ENCODE measurements at regions not wholly inside any gene's neighbourhood (a gene's known extent, or its start where the extent isn't known, plus 50 kb on each side); places are given as distances from the start of the nearest gene placed in this dataset.

DNA sequence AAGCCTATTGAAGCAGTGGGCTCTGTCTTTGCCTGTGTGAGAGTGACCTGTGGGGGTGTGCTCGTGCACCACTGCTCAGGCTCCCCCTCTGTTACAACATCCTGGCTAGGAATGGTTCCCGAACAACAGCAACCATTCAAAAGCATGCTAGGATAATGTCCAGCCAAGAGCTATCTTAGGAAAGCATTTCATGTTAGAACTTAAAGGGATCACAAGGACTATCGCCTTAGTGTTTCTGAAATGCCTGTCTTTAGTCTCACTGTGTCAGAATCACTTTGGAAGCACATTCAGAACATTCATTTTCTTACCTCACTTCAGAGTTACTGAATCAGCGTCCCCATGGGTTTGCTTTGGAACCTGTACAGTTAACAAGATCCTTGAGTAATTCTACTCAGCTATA is 134.9 kb upstream of the DSEL start:
- no peak for DNase-seq (ENCODE audit: low spot score)

DNA sequence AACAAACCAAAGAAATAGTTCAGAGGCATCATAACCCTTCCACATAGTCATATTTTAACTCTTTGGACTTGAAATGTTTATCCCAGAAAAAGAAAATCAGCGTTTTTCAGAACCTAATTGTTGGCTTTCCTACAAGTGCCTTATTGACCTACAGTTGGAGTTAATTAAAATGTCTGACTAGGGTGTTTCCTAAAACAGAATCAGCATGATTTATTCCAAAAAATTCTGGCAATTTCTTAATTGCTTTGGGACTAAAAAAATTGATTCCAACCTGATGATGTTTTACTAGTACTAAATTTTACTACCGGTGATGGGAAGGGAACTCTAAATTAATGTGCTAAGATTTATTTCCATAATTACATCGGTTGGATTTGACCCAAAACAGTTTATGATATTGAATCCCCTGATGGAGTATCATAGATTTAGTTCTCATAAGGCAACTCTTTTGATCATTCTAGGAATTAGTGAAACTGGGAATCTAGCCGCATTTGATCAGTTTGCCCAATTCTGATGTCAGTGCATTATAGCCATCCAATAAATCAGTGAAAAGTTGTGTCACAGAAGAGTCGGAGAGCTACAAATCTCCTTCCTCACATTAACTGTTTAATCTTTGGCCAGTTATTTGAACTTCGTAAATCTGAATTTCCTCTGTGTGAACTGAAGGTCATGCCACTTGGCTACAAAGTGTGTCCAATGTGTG is 134.3 kb upstream of the DSEL start:
- DNase-seq (ENCODE audit: low spot score) = no peak

DNA sequence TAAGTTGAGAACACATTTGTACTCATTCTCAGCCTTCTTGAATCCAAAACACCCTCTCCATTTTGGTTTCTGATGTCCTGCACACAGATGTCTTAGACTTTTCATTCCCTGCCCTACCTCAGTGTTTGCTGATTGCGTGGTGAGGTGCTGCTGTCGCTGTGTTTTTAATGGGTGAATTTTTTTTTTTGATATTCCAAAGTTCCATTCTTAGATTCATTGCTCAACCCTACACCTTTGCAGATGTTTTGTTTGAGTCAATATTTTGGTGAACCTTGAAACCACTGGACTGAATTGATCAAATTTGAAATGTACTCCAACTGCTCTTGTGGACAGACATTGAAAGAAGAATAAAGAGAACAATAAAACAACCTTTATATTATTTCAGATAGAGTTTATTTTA is 130.4 kb upstream of the DSEL start:
- no peak for DNase-seq (ENCODE audit: low spot score)

DNA sequence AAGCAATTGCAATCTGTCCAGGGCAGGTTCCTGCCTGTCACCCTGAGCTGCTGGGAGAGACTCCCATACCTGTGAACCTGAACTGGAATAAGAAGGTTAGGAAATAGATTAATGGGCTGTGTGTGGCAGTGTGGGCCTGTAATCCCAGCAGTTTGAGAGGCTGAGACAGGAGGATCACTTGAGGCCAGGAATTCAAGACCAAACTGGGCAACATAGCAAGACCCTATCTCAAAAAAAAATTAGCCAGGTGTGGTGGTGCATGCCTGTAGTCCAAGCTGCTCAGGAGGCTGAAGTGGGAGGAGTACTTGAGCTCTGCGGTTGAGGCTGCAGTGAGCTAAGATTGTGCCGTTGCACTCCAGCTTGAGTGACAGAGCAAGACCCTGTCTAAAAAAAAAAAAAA is 127.7 kb upstream of the DSEL start:
- DNase-seq (ENCODE audit: low spot score) = no peak

DNA sequence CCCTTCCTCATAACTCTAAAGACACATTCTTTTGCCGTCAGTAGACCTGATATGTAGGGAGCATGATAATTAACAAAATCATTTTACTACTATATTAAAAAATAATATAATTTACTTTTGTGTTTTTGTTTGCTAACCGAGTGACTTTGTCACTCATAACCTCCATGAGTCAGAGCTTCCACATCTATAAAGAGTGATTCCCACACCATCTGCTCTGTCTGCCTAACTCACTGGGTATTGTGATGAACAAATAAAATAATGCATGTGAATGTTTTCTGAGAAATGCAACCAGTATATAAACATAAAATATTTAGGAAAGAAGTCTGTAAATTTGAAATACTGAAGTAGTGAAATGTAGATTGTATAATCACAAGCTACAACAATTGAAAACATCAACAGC is 123.4 kb upstream of the DSEL start:
- no peak for DNase-seq (ENCODE audit: low spot score)

DNA sequence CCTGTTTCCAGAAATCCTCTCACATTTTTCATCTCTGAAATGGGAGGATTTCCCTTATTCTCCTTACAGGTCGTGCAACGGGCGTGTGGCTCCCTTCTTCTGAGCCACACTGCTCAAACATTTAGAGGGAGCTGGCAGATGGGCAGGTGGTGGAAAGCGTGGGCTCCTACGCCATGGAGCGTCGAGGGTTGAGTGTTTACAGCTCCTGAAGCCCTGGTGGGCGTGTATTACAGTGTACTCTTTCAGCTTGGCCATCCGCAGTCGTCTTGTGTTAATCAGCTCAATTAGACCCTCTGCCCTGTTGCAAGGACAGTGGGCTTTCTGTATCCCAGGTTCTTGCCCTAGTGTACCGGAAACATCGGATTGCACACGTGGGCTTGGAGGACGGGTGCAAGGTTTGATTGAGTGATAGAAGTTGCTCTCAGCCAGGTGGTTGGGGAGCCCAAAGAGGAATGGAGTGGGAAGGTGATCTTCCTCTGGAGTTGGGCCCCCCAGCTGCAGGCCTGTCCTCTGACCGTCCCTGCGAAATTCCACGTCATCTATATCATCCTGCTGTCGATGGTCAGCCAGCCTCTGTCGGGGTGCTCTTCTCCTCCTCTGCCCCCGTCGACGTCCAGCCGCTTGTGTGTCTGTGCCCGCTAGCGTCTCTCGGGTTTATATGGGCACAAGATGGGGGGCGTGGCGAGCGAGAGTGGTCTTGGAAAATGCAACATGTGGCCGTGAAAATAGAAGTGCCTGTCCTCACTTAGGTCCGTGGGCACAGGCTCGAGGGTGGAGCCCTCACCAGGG is 120.3 kb upstream of the DSEL start:
- DNase-seq (ENCODE audit: low spot score) = no peak

DNA sequence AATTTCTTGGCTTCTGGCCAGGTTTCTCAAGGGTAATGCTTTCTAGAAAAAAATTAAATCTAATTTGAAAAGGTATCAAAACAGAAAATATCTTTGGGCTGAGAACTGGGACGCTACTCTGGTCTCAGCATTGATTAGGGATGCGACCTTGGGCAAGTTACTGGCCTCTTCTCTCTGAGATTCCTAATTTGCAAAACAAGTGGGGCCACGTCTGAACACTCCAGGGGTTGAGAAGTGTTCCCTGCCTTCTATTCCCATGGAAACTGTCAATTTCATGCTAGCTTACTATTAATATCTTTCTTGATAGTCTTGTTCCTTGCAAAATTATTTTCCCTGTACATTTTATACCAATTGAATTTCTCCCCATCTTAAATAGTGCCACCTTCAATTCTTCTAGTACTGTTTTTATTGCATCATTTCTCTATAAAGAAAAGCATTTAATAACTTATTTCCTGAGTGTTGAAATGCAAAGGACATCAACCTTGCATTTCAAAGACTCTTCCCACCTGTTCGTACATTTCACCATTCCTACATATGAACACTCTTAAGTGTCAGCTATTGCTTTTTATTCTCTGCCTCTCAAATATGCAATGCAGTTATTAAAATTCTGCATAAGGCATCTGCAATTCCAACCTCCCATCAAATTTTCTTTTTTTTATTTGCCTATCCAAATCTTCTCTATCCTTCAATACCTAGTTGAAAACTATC is 118.3 kb upstream of the DSEL start:
- DNase-seq (ENCODE audit: low spot score) = no peak

DNA sequence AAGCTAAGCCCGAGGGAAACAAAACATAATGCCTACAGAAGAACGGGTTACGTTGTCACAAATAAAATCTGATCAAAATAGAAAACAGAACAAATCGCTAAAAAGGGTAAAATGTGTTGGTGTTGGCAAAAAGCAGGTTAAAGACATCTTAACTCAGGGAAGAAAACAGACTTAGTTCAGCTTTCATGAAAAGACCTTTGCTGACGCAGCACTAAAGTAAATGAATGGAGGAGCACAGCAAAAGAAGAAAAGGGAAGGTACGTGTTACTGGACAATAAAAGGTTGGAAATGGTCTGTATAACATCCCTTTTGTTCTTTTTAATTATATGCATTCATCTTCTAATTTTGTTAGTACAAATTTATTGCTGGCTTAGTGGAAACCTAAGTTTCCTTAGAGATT is 117.4 kb upstream of the DSEL start:
- no peak for DNase-seq (ENCODE audit: low spot score)

DNA sequence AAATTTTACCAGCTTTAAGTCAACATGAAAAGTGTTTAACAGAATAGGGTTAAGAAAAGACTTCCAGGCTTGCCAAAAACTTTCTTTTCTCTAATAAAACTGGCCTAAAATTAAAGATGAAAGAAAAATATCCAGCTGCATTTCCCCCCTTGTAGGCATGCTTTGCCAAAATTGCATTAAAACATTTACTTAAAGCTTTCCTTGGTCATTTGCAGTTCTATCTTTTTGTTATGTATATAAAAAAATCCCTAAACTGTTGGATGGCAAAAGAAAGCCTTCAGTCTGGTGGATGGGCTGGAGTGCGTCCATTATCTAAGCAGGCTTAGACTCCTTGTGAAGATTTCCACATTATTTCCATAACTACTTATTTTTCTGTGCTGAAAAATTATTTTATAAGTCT is 105.4 kb upstream of the DSEL start:
- DNase-seq (ENCODE audit: low spot score) = no peak

DNA sequence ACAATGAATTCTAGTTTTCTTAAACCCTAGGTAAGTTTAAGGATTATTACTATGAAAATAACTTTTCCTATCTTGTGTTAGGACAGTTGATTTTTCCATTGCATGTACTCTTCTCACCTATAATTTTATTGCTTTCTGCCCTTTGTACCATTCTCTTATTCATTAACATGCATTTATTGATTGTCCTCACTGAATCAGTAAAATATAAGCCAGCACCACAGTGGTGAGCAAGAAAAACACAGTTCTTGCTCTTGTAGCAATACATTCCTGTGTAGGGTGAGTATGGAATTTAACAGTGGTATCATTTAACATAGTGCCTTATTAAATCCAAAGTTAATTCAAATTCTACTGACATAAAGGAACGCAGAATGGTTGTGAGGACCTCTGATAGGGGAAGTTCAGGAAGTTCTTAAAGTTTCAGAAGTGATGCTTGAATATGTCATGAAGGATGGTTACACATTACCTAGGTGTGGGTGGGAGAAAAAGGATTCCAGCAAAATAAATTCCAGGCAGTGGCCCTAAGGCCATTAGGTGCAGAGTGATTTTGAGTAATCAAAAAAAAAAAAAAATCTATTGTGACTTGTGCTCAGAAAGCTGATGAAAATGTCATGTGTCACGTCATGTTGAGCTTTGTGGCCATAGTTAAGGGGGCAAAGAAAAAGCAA is 104.7 kb upstream of the DSEL start:
- no peak for DNase-seq (ENCODE audit: low spot score)

DNA sequence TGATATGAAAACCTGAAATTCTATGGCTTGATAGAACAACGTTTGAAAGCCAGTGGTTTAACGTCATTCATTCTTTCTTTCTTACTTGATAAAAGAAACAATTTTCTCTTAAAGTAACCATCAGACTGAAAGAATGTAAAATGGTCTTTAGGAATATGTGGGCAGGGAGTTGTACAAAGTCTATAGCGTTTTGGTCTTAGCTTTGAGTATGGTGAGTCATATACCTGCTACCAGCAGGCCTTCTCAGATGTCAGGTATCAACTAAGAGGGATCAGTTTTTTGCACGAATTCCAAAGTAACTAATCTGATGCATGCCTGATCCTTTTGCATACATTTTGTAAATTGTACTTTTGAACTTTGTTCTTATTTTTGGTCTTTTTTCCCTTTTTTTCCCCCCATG is 101.5 kb upstream of the DSEL start:
- no peak for DNase-seq (ENCODE audit: low spot score)

DNA sequence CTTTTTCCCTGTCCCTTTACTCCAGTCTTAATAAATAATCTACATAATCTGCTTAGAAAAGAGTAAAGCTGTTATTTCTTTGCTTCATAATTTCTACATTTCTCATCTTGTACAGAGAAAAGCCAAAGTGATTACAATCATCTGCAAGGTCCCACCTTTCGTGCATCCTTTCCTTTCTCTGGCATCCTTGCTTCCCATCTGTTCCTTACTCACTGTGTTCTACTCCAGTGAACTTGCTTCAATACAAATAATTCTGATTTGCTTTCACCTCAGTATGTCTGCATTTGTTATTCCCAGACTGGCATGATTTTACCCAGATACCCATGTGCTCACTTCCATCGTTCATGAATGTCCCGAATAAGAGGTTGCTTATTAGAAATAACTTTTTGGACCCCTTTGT is 99.4 kb upstream of the DSEL start:
- DNase-seq (ENCODE audit: low spot score) = no peak

DNA sequence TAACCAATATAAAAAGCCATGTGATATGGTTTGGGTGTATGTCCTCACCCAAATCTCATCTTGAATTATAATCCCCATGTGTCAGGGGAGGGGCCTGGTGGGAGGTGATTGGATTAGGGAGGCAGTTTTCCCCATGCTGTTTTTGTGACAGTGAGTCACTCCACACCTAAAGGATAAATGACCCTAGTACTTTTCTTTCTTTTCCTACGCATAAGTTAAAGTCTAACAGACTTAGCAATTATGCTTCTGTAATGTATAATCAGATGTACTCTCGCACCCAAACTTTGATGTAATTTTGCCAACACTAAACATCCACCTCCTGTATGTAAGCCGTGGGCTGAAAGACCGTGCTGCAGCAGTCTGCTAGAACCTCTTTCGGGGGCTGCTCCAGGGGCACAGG is 97.2 kb upstream of the DSEL start:
- no peak for DNase-seq (ENCODE audit: low spot score)

DNA sequence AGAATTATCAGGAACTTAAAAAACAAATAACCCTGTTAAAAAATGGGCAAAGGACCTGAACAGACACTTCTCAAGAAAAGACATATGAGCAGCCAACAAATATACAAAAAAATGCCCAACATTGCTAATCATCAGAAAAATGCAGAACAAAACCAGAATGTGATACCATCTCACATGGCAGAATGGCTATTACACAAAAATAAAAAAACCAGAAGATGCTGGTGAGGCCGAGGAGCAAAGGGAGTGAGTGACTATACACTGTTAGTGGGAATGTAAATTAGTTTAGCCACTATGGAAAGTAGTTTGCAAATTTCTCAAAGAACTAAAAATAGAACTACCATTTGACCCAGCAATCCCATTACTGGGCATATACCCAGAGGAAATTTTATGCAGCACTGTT is 95.8 kb upstream of the DSEL start:
- DNase-seq (ENCODE audit: low spot score) = no peak

DNA sequence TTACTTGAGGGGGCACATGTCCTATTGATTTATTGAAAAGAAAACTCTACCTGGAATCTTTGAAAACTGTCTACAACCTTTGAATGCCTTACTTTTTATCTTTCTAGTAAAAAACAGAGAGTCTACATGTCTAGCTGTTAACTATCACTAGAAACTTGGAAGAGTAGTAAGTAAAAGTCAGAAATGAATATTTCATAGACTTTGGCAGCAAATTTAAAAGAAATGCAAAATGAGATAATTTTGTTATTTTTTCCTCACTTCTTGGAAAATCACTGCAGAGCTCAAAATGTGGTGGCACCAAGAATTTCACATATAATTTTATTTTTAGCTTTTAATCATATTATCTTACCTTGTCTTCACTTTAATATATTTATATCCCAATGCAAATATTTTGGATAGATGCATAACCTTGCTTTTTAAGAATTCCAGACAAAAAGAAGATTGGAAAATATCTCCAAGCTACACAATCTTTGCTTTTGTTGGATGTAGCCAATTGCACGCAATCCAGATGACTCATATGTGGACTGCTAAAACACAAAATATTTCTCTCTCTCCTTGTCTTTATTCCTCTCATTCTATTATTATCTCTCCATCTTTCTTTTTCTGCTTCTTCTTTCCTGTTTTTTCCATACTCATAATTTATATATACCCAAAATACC is 92.2 kb upstream of the DSEL start:
- no peak for DNase-seq (ENCODE audit: low spot score)

DNA sequence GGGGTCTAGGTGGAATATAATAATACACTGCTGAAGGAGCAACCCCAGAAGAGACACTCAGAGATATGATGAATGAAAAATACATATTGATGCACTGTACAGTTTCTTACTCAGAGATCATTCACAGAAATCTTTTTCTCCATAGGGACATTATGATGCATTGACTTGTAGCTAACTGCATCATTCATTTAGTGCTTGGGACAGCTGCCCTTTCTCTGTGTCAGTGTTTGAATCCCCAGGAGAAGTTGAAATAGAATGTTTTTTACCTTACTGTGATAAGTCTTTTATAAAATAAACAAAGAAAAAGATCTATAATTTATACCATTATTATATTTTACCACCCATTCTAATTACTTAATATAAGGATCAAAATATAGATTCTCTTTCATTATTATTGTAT is 91.7 kb upstream of the DSEL start:
- DNase-seq (ENCODE audit: low spot score) = no peak

DNA sequence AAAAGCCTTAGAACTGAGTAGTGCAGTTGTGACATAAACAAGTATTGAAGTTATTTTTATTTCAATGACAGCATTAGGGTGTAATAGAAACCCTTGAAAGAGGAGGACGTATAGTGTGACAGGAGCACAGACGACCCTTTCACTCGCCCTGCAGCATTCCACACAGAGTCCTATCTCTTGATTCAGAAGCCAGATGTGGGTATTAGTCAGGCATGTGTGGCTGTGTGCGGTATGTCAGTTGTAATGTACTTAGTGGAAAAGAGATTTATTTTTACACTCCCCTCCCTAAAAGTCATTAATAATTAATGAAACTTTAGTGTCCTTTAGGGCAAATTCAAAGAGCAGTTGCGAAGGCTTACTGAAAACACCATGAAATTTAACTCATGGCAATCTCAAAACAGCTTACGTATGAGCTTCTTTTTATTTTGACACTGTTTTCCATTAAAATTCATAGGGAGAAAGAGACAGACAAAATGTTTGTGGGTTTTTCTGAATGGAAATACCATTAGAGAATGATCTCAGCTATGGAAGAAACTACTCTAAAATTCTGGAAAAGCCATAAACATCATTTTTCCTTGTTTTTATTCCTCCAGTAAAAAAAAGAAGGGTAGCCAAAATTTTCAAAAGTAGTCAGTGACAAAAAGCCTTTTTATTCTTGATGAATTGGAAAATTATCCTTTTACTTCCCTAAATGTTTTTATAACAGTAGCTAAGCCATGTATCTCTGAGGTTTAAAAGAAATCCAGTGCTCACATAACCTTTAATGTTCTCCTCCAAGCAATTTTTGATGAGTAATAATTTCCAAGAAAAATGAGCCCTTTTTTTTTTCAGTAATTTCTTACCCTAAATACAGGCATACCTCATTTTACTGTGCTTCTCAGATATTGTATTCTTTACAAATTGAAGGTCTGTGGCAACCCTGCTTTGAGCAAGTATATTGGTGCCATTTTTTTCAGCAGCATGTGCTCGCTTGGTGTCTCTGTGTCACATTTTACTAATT is 84.0 kb upstream of the DSEL start:
- no peak for DNase-seq (ENCODE audit: low spot score)

DNA sequence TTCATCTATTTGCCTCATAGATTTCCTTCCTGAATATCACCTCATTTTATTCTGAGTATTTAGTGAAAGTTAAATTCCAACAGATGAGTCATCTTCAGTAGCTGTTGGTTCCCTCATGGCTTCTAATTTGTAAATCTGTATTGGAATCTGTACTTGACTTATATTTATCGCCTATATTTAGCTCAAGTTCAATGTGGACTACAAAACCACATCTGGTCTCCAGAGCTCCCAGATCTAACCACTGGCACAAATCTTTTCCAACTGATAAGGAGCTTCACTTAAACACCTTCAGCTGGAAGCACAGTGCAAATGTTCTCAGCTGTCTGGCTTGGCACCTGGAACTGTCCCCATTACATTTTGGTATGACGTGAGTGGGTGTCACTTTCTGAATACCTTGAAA is 82.8 kb upstream of the DSEL start:
- no peak for DNase-seq (ENCODE audit: low spot score)

DNA sequence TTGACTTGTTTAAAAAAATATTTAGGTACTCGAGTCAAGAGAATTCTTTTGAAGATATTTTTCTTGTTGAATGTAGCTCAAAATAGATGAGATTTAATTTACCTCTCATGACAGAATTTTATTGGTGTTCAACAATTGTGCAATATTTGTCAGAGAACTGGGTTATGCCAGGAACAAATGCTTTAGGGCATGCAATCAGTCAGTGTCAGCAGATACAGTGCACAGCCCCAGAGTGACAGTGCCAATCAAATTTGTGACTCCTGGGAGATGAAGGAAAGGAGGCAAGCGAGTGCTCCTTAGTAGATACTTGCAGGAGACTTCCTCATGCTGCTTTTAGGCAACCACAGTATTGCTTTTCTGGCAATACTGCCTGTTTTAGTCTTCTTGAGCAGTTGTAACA is 81.2 kb upstream of the DSEL start:
- DNase-seq (ENCODE audit: low spot score) = no peak

DNA sequence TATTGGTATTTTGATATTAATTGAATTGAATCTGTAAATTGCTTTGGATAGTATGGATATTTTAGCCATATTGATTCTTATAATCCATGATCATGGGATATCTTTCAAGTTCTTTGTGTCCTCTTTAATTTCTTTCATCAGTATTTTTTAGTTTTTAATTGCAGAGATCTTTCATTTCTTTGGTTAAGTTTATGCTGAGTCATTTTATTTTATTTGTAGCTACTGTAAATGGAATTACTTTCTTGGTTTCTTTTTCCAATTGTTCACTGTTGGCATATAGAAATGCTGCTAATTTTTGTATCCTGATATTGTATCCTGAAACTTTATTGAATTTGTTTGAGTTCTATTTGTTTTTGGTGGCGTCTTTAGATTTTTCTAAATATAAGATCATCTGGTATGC is 79.5 kb upstream of the DSEL start:
- DNase-seq (ENCODE audit: low spot score) = no peak

Data from ureter (tissue), 1 donor.